G401 (cell line): ENCODE measurements at regions not wholly inside any gene's neighbourhood (a gene's known extent, or its start where the extent isn't known, plus 50 kb on each side); places are given as distances from the start of the nearest gene placed in this dataset.
"Not testable (repeated sequence)": the region's sequence is repeated elsewhere in the genome, so short reads cannot be mapped to it uniquely, and the experiment has no call there.

Experiments used
- DNase-seq: peaks from one replicate; pipeline ENCODE4 v3.0.0-alpha.2; 2015; ENCODE audit warnings: low spot score
- in situ Hi-C: cut with HindIII; loops from 2 replicates; pipeline ENCODE4 v1.10.0; 2016; ENCODE audit warnings: low sequenced_read_pairs, mixed read lengths

GRCh38 chrY:16502733-16503214 is 1377.2 kb downstream of the CDY2B start:
- DNase-seq: no peak
- in situ Hi-C loops: no loop called here

- DNase-seq: no peak
- in situ Hi-C loops: no loop called here
Measured at GRCh38 chrY:16490706-16491105, 1389.3 kb downstream of the CDY2B start.

DNA sequence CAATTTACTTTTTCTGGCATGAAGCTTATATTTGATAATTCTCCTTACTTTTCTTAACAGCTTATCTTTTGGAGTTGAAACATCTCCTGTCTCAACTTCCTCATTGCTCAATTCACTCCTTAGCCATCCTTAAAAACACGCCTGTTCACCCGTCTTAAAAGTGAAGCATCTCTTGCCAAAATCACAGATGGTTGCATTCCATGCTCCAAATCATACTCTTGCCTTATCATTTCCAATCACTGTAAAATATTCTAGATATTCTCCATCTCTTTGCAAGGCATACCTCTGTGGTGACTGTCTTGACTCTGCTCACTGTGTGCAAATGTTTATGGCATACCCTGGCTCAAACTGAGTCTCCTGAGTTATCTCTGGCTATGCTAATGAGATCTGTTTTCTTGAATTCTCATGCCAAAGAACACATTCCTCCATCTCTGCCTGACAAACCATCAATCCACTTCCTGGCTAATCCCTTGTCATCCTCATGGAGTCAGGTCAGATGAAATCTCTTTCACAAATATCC is 1393.3 kb downstream of the CDY2B start:
- in situ Hi-C loops: no loop called here
- no peak for DNase-seq

- in situ Hi-C loops: no loop called here
- DNase-seq: no peak
Measured at GRCh38 chrY:16480031-16480430, 1400.0 kb downstream of the CDY2B start.

- in situ Hi-C loops: no loop called here
- DNase-seq: no peak
Measured at GRCh38 chrY:16474053-16474452, 1406.0 kb downstream of the CDY2B start.

- in situ Hi-C loops: no loop called here
- DNase-seq: no peak
Measured at GRCh38 chrY:16454799-16455198, 1425.2 kb downstream of the CDY2B start.

DNA sequence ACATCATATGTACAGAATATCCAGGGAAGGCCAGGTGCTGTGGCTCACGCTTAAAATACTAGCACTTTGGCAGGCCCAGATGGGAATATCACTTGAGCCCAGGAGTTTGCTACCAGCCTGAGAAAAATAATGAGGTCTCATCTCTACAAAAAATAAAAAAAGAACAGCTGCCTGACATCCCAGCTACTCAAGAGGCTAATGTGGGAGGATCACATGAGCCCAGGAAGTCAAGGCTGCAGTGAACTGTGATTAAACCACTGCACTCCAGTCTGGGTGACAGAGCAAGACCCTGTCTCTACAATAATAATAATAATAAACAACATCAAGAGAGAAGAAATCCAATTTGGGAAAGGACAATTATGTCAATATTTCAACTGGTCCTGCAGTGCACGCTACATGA is 1433.9 kb downstream of the CDY2B start:
- DNase-seq: no peak
- in situ Hi-C loops: no loop called here

- DNase-seq, in situ Hi-C loops: not testable (repeated sequence)
Measured at GRCh38 chrY:16409206-16409923, 1470.7 kb downstream of the CDY2B start.

GRCh38 chrY:16379458-16379857 is 1500.6 kb downstream of the CDY2B start:
- in situ Hi-C loops, DNase-seq: not testable (repeated sequence)

DNA sequence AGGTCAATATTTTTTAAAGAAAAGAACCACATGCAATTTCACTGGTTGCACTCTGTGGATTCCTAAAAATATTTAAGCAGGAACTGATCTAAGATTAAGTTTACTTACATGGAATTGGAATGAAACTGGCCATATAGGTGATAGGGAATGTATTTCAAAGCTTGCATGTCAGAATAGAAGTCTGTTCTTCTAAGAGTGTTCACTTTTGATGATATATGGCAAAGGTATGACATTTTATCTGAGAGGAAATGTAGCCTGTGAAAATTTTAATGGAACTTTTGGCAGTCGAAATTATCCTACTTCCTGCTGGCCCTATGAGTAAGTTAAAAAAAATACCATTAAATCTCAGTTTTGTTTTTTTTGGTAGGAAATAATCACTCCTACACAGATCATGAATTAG is 1538.4 kb downstream of the CDY2B start:
- in situ Hi-C loops, DNase-seq: not testable (repeated sequence)

- in situ Hi-C loops, DNase-seq: not testable (repeated sequence)
Measured at GRCh38 chrY:16330032-16330758, 1549.8 kb downstream of the CDY2B start.

DNA sequence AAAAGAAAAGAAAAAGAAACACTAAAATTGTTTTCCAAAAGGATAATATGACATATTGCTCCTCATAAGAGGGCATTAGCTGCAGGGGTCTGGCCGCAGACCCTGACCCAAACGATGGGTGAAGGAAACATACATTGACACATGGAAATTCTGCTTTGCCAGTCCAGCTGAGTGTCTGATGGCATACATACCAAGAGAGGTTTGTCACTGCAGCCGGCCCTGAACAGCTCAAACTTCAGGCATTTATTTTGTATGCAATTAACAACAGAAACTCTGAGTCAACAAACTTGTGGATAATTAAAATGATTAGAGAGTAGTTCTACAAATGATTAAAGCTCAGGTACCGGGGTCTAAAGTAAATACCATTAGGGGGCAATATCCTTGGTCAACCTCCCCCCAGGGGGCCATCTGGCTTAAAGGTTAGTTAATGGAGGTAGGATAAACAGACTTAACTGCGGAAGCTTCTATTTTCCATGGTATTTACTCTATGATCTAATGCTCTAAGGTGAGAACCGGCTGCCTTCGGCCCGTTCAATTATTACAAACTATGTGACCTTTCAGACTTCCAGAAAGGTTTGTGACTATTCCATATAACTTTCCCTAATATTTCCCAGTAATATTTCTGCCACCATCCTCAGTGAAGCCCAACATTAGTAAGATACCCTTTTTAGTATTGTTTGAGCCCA is 1550.7 kb downstream of the CDY2B start:
- in situ Hi-C loops, DNase-seq: not testable (repeated sequence)
